ENCODE measurements at regions not wholly inside any gene's neighbourhood (a gene's known extent, or its start where the extent isn't known, plus 50 kb on each side); places are given as distances from the start of the nearest gene placed in this dataset.

DNA sequence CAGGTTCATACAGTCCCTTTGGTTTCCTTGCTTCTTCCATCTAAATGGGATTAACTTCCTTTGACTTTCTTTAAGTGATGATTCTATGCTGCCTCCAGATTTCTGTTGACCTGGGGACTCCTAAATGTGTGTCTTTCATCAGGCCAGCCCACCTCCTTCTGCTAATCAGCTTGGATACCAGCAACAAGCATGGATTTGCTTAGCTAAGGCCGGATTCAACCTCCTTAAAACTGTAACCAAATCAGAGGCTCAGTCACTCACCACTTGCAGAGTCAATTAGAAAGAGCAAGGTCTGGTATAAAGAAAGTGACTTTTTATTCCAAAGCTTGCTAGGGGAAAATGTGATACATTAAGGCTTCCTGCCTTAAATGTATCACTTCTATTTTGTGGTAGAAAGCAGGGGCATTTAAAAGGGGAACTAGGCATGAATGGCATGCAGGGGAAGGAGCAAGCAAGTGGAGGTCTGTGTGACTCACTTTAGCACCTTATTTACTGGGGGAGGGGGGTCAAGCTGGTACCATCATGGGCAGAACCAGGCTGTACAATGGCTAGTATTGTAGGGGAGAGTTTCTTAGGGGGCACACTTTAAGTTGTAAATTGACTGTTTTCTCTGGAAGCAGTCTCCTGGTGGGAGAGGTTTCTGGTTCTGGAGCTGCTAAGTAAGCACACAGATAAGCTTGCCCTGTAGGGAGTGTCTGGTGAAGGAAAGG lies 239.0 kb upstream of the PDGFD start:
- dilution Hi-C loops (cut with HindIII; ENCODE audit: low sequenced_read_pairs, unreplicated experiment), result no loop called here
- POLR2A ChIA-PET (ENCODE audit: unreplicated experiment), result no interaction called here

More for the DNA sequence above, 239.0 kb upstream of the PDGFD start:
- 0 out of 2 replicates have a peak overlapping the region, but pooled peaks have one; percentile 4 for H3K14ac ChIP-seq (replicated peaks; ENCODE audit: low read depth, low read length)
- no peaks in the 10 kb centered on the region for H3K27me3 ChIP-seq (ENCODE audit: control insufficient read depth, insufficient read depth, low read length)
- H2AFZ ChIP-seq (replicated peaks; ENCODE audit: low read length, poor library complexity), result no peak overlapping the region
- H4K8ac ChIP-seq (ENCODE audit: low read depth in 2 of 2, low read length in 2 of 2), result no peak overlapping the region
- no peak overlapping the region for H2BK120ac ChIP-seq (ENCODE audit: low read depth, low read length)
- DNase-seq (no peak), ATAC-seq (ENCODE audit: low read depth) (no peak)
- intact Hi-C loops (cut with micrococcal nuclease) (loop anchor here (1.0 kb wide), 1 partner anchor 8 kb away; no protein-coding TSS in a partner anchor), in situ Hi-C loops (cut with MboI; ENCODE audit: low sequenced_read_pairs) (no loop called here)
- H4K5ac ChIP-seq (ENCODE audit: low read depth, low read length), result no peak overlapping the region
- CTCF ChIA-PET, result no interaction called here
- no peak overlapping the region for H3K9ac ChIP-seq (ENCODE audit: low read depth, low read length)
- no peaks in the 10 kb centered on the region for H3K4me1 ChIP-seq (ENCODE audit: control insufficient read depth, insufficient read depth, low read length)
- H3K4ac ChIP-seq (ENCODE audit: low read depth, low read length), result no peak overlapping the region
- BruUV-seq (replicated peaks), result no TSS peak
- H2AK9ac ChIP-seq (replicated peaks; ENCODE audit: low read depth, low read length, poor library complexity), result no peak overlapping the region
- H3K36me3 ChIP-seq (ENCODE audit: control insufficient read depth, insufficient read depth, low read length), result no peaks in the 10 kb centered on the region
- no peaks in the 10 kb centered on the region for H3K9me3 ChIP-seq (ENCODE audit: control insufficient read depth, insufficient read depth, low read length)
- TF ChIP-seq SMC3 (IDR thresholded peaks at IDR 0.05; ENCODE audit: low read depth, low read length), result no peak
- no peak for TF ChIP-seq POLR2A (IDR thresholded peaks at IDR 0.05; ENCODE audit: low read depth, low read length)
- TF ChIP-seq MXI1 (IDR thresholded peaks at IDR 0.05; ENCODE audit: borderline replicate concordance, low read depth, low read length), result no peak
- no peak for TF ChIP-seq FOS (IDR thresholded peaks at IDR 0.05; ENCODE audit: low read depth, low read length)
- no peak for TF ChIP-seq MAZ (IDR thresholded peaks at IDR 0.05; ENCODE audit: borderline replicate concordance, low read depth, low read length)
- no peak for TF ChIP-seq MAFK (IDR thresholded peaks at IDR 0.05; ENCODE audit: low read depth, low read length)
- TF ChIP-seq, protein P1, sequence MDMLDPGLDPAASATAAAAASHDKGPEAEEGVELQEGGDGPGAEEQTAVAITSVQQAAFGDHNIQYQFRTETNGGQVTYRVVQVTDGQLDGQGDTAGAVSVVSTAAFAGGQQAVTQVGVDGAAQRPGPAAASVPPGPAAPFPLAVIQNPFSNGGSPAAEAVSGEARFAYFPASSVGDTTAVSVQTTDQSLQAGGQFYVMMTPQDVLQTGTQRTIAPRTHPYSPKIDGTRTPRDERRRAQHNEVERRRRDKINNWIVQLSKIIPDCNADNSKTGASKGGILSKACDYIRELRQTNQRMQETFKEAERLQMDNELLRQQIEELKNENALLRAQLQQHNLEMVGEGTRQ (IDR thresholded peaks at IDR 0.05; ENCODE audit: low read depth, low read length), result no peak
- TF ChIP-seq, protein P2, sequence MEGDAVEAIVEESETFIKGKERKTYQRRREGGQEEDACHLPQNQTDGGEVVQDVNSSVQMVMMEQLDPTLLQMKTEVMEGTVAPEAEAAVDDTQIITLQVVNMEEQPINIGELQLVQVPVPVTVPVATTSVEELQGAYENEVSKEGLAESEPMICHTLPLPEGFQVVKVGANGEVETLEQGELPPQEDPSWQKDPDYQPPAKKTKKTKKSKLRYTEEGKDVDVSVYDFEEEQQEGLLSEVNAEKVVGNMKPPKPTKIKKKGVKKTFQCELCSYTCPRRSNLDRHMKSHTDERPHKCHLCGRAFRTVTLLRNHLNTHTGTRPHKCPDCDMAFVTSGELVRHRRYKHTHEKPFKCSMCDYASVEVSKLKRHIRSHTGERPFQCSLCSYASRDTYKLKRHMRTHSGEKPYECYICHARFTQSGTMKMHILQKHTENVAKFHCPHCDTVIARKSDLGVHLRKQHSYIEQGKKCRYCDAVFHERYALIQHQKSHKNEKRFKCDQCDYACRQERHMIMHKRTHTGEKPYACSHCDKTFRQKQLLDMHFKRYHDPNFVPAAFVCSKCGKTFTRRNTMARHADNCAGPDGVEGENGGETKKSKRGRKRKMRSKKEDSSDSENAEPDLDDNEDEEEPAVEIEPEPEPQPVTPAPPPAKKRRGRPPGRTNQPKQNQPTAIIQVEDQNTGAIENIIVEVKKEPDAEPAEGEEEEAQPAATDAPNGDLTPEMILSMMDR (conservative IDR thresholded peaks at IDR 0.05; ENCODE audit: low read depth, low read length), result no peak
- TF ChIP-seq BHLHE40 (IDR thresholded peaks at IDR 0.05; ENCODE audit: low read depth, low read length), result no peak
- no peak for TF ChIP-seq ELK1 (IDR thresholded peaks at IDR 0.05; ENCODE audit: borderline replicate concordance, low read depth, low read length)
- no peak for TF ChIP-seq CHD1 (IDR thresholded peaks at IDR 0.05; ENCODE audit: low read depth, low read length)
- no peak for TF ChIP-seq RAD21 (IDR thresholded peaks at IDR 0.05; ENCODE audit: low read length)
- no peak for TF ChIP-seq RFX5 (IDR thresholded peaks at IDR 0.05; ENCODE audit: low read depth, low read length)
- TF ChIP-seq RCOR1 (IDR thresholded peaks at IDR 0.05; ENCODE audit: insufficient replicate concordance, low read length), result no peak
- TF ChIP-seq NFE2L2 (IDR thresholded peaks at IDR 0.05; ENCODE audit: low read depth, low read length), result no peak
- TF ChIP-seq CEBPB (IDR thresholded peaks at IDR 0.05; ENCODE audit: low read depth, low read length), result no peak
- no peak overlapping the region for H3K4me3 ChIP-seq (ENCODE audit: insufficient read depth, low read depth, low read length)
- H3K27ac ChIP-seq (ENCODE audit: insufficient read depth, low read length), result no peak overlapping the region
- H3K4me2 ChIP-seq (ENCODE audit: low read depth, low read length), result no peak overlapping the region
- no CpG with 5 or more reads among the region's 1 CpG for WGBS, 2 experiments (ENCODE audit: extremely low coverage in 2 of 2, insufficient read length in 1 of 2)
- no peak overlapping the region for H2BK15ac ChIP-seq (ENCODE audit: low read depth, low read length)
- no peaks in the 10 kb centered on the region for H4K20me1 ChIP-seq (ENCODE audit: insufficient read depth, low read length)
- no peak overlapping the region for H3K23ac ChIP-seq (ENCODE audit: low read depth, low read length)
- H3K9me1 ChIP-seq (ENCODE audit: insufficient read depth, low read length), result no peaks in the 10 kb centered on the region
- no peak overlapping the region for H2AK5ac ChIP-seq (ENCODE audit: low read depth, low read length)
- H3K56ac ChIP-seq (ENCODE audit: extremely low read depth, insufficient read depth, low read length), result no peak overlapping the region
- H4K91ac ChIP-seq (ENCODE audit: insufficient read depth, low read depth, low read length), result no peak overlapping the region
- no peaks in the 10 kb centered on the region for H3K79me1 ChIP-seq (ENCODE audit: low read depth in 1 of 2, low read length in 2 of 2)
- H3K18ac ChIP-seq (ENCODE audit: low read depth, low read length), result no peak overlapping the region
- no peak overlapping the region for H2BK5ac ChIP-seq (ENCODE audit: low read depth, low read length, poor library complexity, severe bottlenecking)
- H2BK20ac ChIP-seq (ENCODE audit: low read depth, low read length), result no peak overlapping the region

Data from IMR-90 (cell line).